Vagina (tissue), 2 donors: ENCODE measurements at regions not wholly inside any gene's neighbourhood (a gene's known extent, or its start where the extent isn't known, plus 50 kb on each side); places are given as distances from the start of the nearest gene placed in this dataset.

Experiments
- DNase-seq, 2 donors: peaks; one replicate each; pipeline ENCODE4 v3.0.0-alpha.2; 2017; ENCODE audit errors: extremely low spot score in 2 of 2
- H3K27ac ChIP-seq: fragments of 200-600 bp; sonication (generic); one replicate; pipeline ENCODE4 v1.5.1; 2019
- H3K27me3 ChIP-seq: fragments of 200-600 bp; sonication (generic); one replicate; pipeline ENCODE4 v1.5.1; 2019
- H3K36me3 ChIP-seq, 2 donors: fragments of 200-600 bp; sonication (generic); one replicate each; pipeline ENCODE4 v1.5.1; 2017 to 2019
- H3K4me1 ChIP-seq: fragments of 200-600 bp; sonication (generic); one replicate; pipeline ENCODE4 v1.5.1; 2019
- H3K4me3 ChIP-seq, 2 donors: fragments of 200-600 bp; sonication (generic); 1 replicate in 1 of 2; 2 replicates in 1 of 2; pipeline ENCODE4 v1.5.1; 2016 to 2019
- H3K9me3 ChIP-seq: fragments of 200-600 bp; sonication (generic); one replicate; pipeline ENCODE4 v1.5.1; 2019
- CTCF ChIP-seq, 3 experiments: fragments of 450-650 bp in 2 of 3; fragments of 200-600 bp in 1 of 3; sonication (generic) in 1 of 3; IDR thresholded peaks; one replicate each; pipeline ENCODE4 v1.5.1; 2017 to 2019; ENCODE audit warnings: antibody characterized with exemption in 3 of 3, mild to moderate bottlenecking in 2 of 3, moderate library complexity in 2 of 3
- POLR2A ChIP-seq, 2 donors: fragments of 450-650 bp; IDR thresholded peaks; one replicate each; pipeline ENCODE4 v1.6.1; 2017; ENCODE audit warnings: antibody characterized with exemption in 2 of 2, mild to moderate bottlenecking in 2 of 2, moderate library complexity in 2 of 2
- POLR2AphosphoS5 ChIP-seq, 2 donors: sonication (generic); formaldehyde crosslinking; IDR thresholded peaks; one replicate each; pipeline ENCODE4 v1.9.0; 2017; ENCODE audit warnings: antibody characterized with exemption in 2 of 2, mild to moderate bottlenecking in 2 of 2, low read depth in 1 of 2; ENCODE audit not compliant: insufficient read depth in 1 of 2
- intact Hi-C: fragments of 100-400 bp; cut with DNase I; formaldehyde crosslinking; loops from one replicate; pipeline ENCODE4 v1.15.1; 2023

DNA sequence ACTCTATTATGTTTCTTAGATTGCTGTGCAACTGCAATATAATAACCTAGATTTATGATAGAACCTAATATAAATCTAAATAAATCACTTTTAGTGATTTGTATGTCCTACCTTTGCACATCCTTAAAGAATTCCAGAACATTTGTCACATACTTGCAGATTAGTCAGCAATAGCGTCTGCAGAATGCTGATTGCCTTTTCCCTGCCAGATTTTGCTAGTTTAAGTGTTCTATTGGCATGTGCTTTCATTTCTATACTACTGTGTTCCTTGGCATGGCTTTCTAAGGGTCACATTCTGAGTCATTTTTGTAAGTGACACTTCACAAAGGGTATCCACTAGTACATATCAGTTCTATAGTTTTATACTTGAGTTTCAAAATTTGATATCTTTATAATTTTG, 303.1 kb upstream of the GIMD1 start:
- no peaks in the 10 kb centered on the region for H3K27me3 ChIP-seq

GRCh38 chr4:106670976-106671375, 302.4 kb upstream of the GIMD1 start:
- H3K27me3 ChIP-seq: no peaks in the 10 kb centered on the region
- DNase-seq: no peak
- H3K4me1 ChIP-seq: no peaks in the 10 kb centered on the region
- H3K4me3 ChIP-seq: no peak overlapping the region
- H3K9me3 ChIP-seq: no peaks in the 10 kb centered on the region
- H3K36me3 ChIP-seq: no peaks in the 10 kb centered on the region
- TF ChIP-seq POLR2AphosphoS5 (IDR thresholded peaks at IDR 0.05; ENCODE audit: insufficient read depth in 1 of 2, low read depth in 1 of 2) (no peak), POLR2A (IDR thresholded peaks at IDR 0.05) (no peak), CTCF (IDR thresholded peaks at IDR 0.05) (no peak)
- intact Hi-C loops: no loop called here
- H3K27ac ChIP-seq: no peak overlapping the region

More for the DNA sequence above, 303.1 kb upstream of the GIMD1 start:
- TF ChIP-seq CTCF (IDR thresholded peaks at IDR 0.05) (no peak), POLR2AphosphoS5 (IDR thresholded peaks at IDR 0.05; ENCODE audit: insufficient read depth in 1 of 2, low read depth in 1 of 2) (no peak), POLR2A (IDR thresholded peaks at IDR 0.05) (no peak)
- intact Hi-C loops: no loop called here
- H3K4me1 ChIP-seq: no peaks in the 10 kb centered on the region
- no peaks in the 10 kb centered on the region for H3K9me3 ChIP-seq
- DNase-seq: no peak
- no peaks in the 10 kb centered on the region for H3K36me3 ChIP-seq
- H3K4me3 ChIP-seq: no peak overlapping the region
- no peak overlapping the region for H3K27ac ChIP-seq

DNA sequence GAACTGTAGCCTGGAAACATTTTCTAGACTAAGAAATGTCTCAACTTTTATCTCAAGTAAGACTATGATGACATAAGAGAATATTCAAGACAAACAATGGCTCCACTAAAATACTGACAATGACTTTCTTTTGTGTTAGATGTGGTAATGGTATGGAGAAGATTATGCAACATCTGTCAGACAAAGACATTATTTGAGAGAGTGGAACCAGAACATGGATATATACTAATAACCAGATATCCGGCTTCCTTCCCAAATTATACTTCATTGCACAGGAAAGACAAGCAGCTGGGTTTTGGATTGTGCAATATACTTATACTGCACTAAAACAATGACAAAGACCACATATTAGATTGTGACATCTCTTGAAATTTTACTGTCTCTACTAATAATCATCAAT, 290.8 kb upstream of the GIMD1 start:
- no peak for TF ChIP-seq CTCF (IDR thresholded peaks at IDR 0.05)
- DNase-seq: no peak
- H3K27me3 ChIP-seq: no peaks in the 10 kb centered on the region
- no peak overlapping the region for H3K4me3 ChIP-seq
- intact Hi-C loops: no loop called here
- H3K9me3 ChIP-seq: no peaks in the 10 kb centered on the region
- H3K27ac ChIP-seq: no peak overlapping the region
- no peaks in the 10 kb centered on the region for H3K36me3 ChIP-seq
- no peaks in the 10 kb centered on the region for H3K4me1 ChIP-seq

DNA sequence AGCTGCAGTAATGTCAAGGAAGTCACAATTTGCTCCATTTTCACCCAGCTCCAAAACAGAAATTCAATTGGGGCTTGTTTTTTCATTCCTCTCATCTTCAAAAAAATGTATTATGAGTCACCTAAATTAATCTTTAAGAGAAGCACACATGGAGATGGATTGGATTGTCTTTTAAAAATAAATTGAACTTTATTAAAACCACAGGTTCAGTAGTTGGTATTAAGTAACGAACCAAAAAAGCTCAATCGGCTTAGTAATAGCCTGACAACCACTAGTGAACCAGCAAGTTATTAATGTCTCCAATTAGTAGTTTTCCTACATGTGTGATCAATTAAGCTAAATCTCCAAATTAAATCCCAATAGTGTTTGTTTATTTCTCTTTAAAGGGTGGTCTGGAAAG, 283.5 kb upstream of the GIMD1 start:
- Histone ChIP-seq H3K4me1 (no peaks in the 10 kb centered on the region), H3K27me3 (no peaks in the 10 kb centered on the region), H3K27ac (no peak overlapping the region), H3K9me3 (no peaks in the 10 kb centered on the region), H3K36me3 (no peaks in the 10 kb centered on the region), H3K4me3 (no peak overlapping the region)
- TF ChIP-seq POLR2AphosphoS5 (IDR thresholded peaks at IDR 0.05; ENCODE audit: insufficient read depth in 1 of 2, low read depth in 1 of 2) (no peak), CTCF (IDR thresholded peaks at IDR 0.05) (no peak), POLR2A (IDR thresholded peaks at IDR 0.05) (no peak)
- intact Hi-C loops: no loop called here
- no peak for DNase-seq

- Histone ChIP-seq H3K4me3 (no peak overlapping the region), H3K9me3 (no peaks in the 10 kb centered on the region), H3K27ac (no peak overlapping the region), H3K27me3 (no peaks in the 10 kb centered on the region), H3K36me3 (no peaks in the 10 kb centered on the region), H3K4me1 (no peaks in the 10 kb centered on the region)
- no peak for DNase-seq
- TF ChIP-seq POLR2AphosphoS5 (IDR thresholded peaks at IDR 0.05; ENCODE audit: insufficient read depth in 1 of 2, low read depth in 1 of 2) (no peak), CTCF (IDR thresholded peaks at IDR 0.05) (no peak), POLR2A (IDR thresholded peaks at IDR 0.05) (no peak)
- intact Hi-C loops: no loop called here
Observed at GRCh38 chr4:106650701-106651100, 282.1 kb upstream of the GIMD1 start.
